ENCODE measurements at regions not wholly inside any gene's neighbourhood (a gene's known extent, or its start where the extent isn't known, plus 50 kb on each side); places are given as distances from the start of the nearest gene placed in this dataset.

GRCh38 chr14:83918546-83918945 lies 1611.4 kb upstream of the FLRT2 start:
- no peak for TF ChIP-seq POLR2AphosphoS5 (IDR thresholded peaks at IDR 0.05; ENCODE audit: low read depth, low read length)
- TF ChIP-seq SIN3A (IDR thresholded peaks at IDR 0.05; ENCODE audit: borderline replicate concordance, insufficient read depth, low read length) = no peak
